Pancreas (tissue), 10 donors: ENCODE measurements at regions not wholly inside any gene's neighbourhood (a gene's known extent, or its start where the extent isn't known, plus 50 kb on each side); places are given as distances from the start of the nearest gene placed in this dataset.

Experiments
- ATAC-seq, 4 donors: fragments of 200-7000 bp; cut with Tn5 transposase; one replicate each; pipeline versions ENCODE4 v1.8.0 to v1.9.1; 2020; ENCODE audit warnings: mild to moderate bottlenecking in 4 of 4, moderate library complexity in 4 of 4
- DNase-seq, 6 donors: peaks; one replicate each; pipeline ENCODE4 v3.0.0-alpha.2; 2020
- FAIRE-seq: peaks from 2 replicates; lab custom pipeline; 2012; peaks lifted over from hg19 to GRCh38; lab: Jason Lieb, UNC
- H3K27ac ChIP-seq, 4 donors: fragments of 200-600 bp; sonication (generic); 1 replicate in 3 of 4; 2 replicates in 1 of 4; pipeline versions ENCODE4 v1.5.0 to v1.8.0; 2020
- H3K27me3 ChIP-seq, 4 donors: fragments of 200-600 bp; one replicate each; pipeline ENCODE4 v1.8.0; 2021
- H3K36me3 ChIP-seq, 3 donors: fragments of 200-600 bp; sonication (generic) in 1 of 3; one replicate each; pipeline versions ENCODE4 v1.5.0 to v1.8.0; 2020 to 2021
- H3K4me1 ChIP-seq, 3 donors: fragments of 200-600 bp; one replicate each; pipeline ENCODE4 v1.8.0; 2021
- H3K4me3 ChIP-seq, 4 donors: fragments of 200-600 bp; sonication (generic) in 2 of 4; one replicate each; pipeline versions ENCODE4 v1.5.0 to v1.8.0; 2020 to 2021
- H3K9me3 ChIP-seq, 4 donors: fragments of 200-600 bp; one replicate each; pipeline ENCODE4 v1.8.0; 2021
- WGBS, 2 donors: extraction: QIAGEN DNeasy Blood & Tissue Kit; methylation state at CpG; one replicate each; pipeline ENCODE4 v1.1.7; 2013; 5-methylcytosine and 5-hydroxymethylcytosine counted together
- intact Hi-C, 3 donors: fragments of 100-400 bp; cut with DNase I; formaldehyde crosslinking; loops; one replicate each; pipeline versions ENCODE4 v1.11.1 to v1.14.2; 2022
- TF ChIP-seq, protein P1 (sequence below), 4 donors: fragments of 200-600 bp; sonication (generic) in 3 of 4; IDR thresholded peaks; one replicate each; pipeline versions ENCODE4 v1.5.0 to v1.8.0; 2021; ENCODE audit warnings: antibody characterized with exemption in 4 of 4
- donor health status: healthy with polysubstance abuse.
- donor health status: DM: no; HTN: no; CAD: no; lungs with moderate emphysema.
- donor health status: DM: no; HTN: no; CAD: no.
- donor health status: control.
- donor health status: control.
- donor health status: Bipolar disorder and iron deficiency.
- donor health status: DM: yes; HTN: yes; CAD: no.
- donor health status: DM: no; HTN: no; CAD: no.
- donor health status: DM: no; HTN: no; CAD: no.
- donor health status: DM: yes; HTN: yes; CAD: no.

DNA sequence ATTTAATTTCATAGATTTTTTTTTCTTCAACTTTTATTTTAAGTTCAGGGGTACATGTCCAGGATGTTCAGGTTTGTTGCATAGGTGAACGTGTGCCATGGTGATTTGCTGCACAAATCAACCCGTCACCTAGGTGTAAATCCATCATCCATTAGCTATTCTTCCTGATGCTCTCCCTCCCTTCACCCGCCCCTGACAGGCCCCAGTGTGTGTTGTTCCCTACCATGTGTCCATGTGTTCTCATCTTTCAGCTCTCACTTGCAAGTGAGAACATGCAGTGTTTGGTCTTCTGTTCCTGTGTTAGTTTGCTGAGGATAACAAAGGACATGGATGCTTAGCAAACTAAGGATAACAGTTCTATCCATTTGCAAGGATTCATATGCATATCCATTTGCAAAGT lies 209.1 kb upstream of the ADCY2 start:
- ATAC-seq, result no peak
- no peak overlapping the region for H3K4me3 ChIP-seq
- no peak overlapping the region for H3K27ac ChIP-seq
- DNase-seq, result no peak
- no peak for FAIRE-seq
- no peaks in the 10 kb centered on the region for H3K9me3 ChIP-seq
- 70 to 76% methylated on average over 3 of the region's 3 CpGs for WGBS, 2 donors
- peaks cover 0 to 5% (median 4%) of the 10 kb centered on the region in 3 donors for H3K4me1 ChIP-seq
- no peaks in the 10 kb centered on the region for H3K36me3 ChIP-seq
- no peaks in the 10 kb centered on the region for H3K27me3 ChIP-seq
- TF ChIP-seq, protein P1, sequence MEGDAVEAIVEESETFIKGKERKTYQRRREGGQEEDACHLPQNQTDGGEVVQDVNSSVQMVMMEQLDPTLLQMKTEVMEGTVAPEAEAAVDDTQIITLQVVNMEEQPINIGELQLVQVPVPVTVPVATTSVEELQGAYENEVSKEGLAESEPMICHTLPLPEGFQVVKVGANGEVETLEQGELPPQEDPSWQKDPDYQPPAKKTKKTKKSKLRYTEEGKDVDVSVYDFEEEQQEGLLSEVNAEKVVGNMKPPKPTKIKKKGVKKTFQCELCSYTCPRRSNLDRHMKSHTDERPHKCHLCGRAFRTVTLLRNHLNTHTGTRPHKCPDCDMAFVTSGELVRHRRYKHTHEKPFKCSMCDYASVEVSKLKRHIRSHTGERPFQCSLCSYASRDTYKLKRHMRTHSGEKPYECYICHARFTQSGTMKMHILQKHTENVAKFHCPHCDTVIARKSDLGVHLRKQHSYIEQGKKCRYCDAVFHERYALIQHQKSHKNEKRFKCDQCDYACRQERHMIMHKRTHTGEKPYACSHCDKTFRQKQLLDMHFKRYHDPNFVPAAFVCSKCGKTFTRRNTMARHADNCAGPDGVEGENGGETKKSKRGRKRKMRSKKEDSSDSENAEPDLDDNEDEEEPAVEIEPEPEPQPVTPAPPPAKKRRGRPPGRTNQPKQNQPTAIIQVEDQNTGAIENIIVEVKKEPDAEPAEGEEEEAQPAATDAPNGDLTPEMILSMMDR (IDR thresholded peaks at IDR 0.05), result no peak
- intact Hi-C loops, result no loop called here

- ATAC-seq (no peak), DNase-seq (no peak), FAIRE-seq (no peak)
- no peaks in the 10 kb centered on the region for H3K9me3 ChIP-seq
- no peak overlapping the region for H3K4me3 ChIP-seq
- H3K36me3 ChIP-seq, result no peaks in the 10 kb centered on the region
- no peaks in the 10 kb centered on the region for H3K4me1 ChIP-seq
- no peaks in the 10 kb centered on the region for H3K27me3 ChIP-seq
- TF ChIP-seq, protein P1 (IDR thresholded peaks at IDR 0.05), result no peak
- intact Hi-C loops, result no loop called here
- 22 to 24% methylated on average over 6 of the region's 6 CpGs for WGBS, 2 donors
- H3K27ac ChIP-seq, result no peak overlapping the region
Observed at GRCh38 chr5:7190712-7191250, 205.2 kb upstream of the ADCY2 start.

- FAIRE-seq, result no peak
- DNase-seq, result no peak
- Histone ChIP-seq H3K9me3 (no peaks in the 10 kb centered on the region), H3K4me3 (no peak overlapping the region), H3K27ac (no peak overlapping the region), H3K27me3 (no peaks in the 10 kb centered on the region), H3K36me3 (no peaks in the 10 kb centered on the region), H3K4me1 (no peaks in the 10 kb centered on the region)
- ATAC-seq, result no peak
- 52 to 60% methylated on average over 3 of the region's 3 CpGs for WGBS, 2 donors
- TF ChIP-seq, protein P1 (IDR thresholded peaks at IDR 0.05), result no peak
- intact Hi-C loops, result no loop called here
Observed at GRCh38 chr5:7192016-7192415, 203.9 kb upstream of the ADCY2 start.

GRCh38 chr5:7202846-7203245 lies 193.1 kb upstream of the ADCY2 start:
- DNase-seq, result no peak
- FAIRE-seq, result no peak
- intact Hi-C loops, result no loop called here
- WGBS, 2 donors, result 89 to 100% methylated on average over 1 of the region's 1 CpG
- Histone ChIP-seq H3K27me3 (no peaks in the 10 kb centered on the region), H3K27ac (no peak overlapping the region), H3K36me3 (no peaks in the 10 kb centered on the region), H3K9me3 (no peaks in the 10 kb centered on the region), H3K4me1 (no peaks in the 10 kb centered on the region), H3K4me3 (no peak overlapping the region)
- no peak for ATAC-seq
- TF ChIP-seq, protein P1 (IDR thresholded peaks at IDR 0.05), result no peak

- ATAC-seq (no peak), FAIRE-seq (no peak), DNase-seq (peak in 1 of 6 donors; percentile 28)
- Histone ChIP-seq H3K4me1 (no peaks in the 10 kb centered on the region), H3K36me3 (no peaks in the 10 kb centered on the region), H3K4me3 (no peak overlapping the region), H3K9me3 (no peaks in the 10 kb centered on the region), H3K27me3 (no peaks in the 10 kb centered on the region), H3K27ac (no peak overlapping the region)
- intact Hi-C loops, result no loop called here
- 74 to 88% methylated on average over 2 of the region's 2 CpGs for WGBS, 2 donors
- TF ChIP-seq, protein P1 (IDR thresholded peaks at IDR 0.05), result no peak
Observed at GRCh38 chr5:7207979-7208378, 188.0 kb upstream of the ADCY2 start.
